Liver (tissue), 8 donors: ENCODE measurements at regions not wholly inside any gene's neighbourhood (a gene's known extent, or its start where the extent isn't known, plus 50 kb on each side); places are given as distances from the start of the nearest gene placed in this dataset.

Source experiments
- DNase-seq: peaks from one replicate; pipeline ENCODE4 v3.0.0-alpha.2; 2017; ENCODE audit warnings: low spot score
- H3K27ac ChIP-seq, 2 donors: one replicate each; pipeline ENCODE4 v1.7.0; 2013; ENCODE audit warnings: inconsistent platforms in 2 of 2, low read length in 2 of 2, control low read depth in 1 of 2, low read depth in 1 of 2, mild to moderate bottlenecking in 1 of 2
- H3K27me3 ChIP-seq, 4 donors: one replicate each; pipeline versions ENCODE4 v1.6.1 to v1.7.0; 2013; ENCODE audit warnings: low read length in 3 of 4, inconsistent platforms in 1 of 4, mild to moderate bottlenecking in 1 of 4, moderate library complexity in 1 of 4; ENCODE audit not compliant: control insufficient read depth in 4 of 4, insufficient read depth in 4 of 4
- H3K36me3 ChIP-seq, 4 donors: one replicate each; pipeline versions ENCODE4 v1.6.1 to v1.7.0; 2013; ENCODE audit warnings: low read length in 3 of 4, mild to moderate bottlenecking in 3 of 4, low read depth in 1 of 4, moderate library complexity in 1 of 4; ENCODE audit not compliant: control insufficient read depth in 4 of 4, insufficient read depth in 3 of 4
- H3K4me1 ChIP-seq, 4 donors: one replicate each; pipeline versions ENCODE4 v1.6.1 to v1.7.0; 2013; ENCODE audit warnings: low read length in 3 of 4, mild to moderate bottlenecking in 3 of 4, moderate library complexity in 1 of 4; ENCODE audit not compliant: control insufficient read depth in 4 of 4, insufficient read depth in 4 of 4
- H3K4me3 ChIP-seq, 3 donors: one replicate each; pipeline versions ENCODE4 v1.6.1 to v1.7.0; 2013; ENCODE audit warnings: low read length in 3 of 3, control low read depth in 1 of 3, low read depth in 1 of 3, mild to moderate bottlenecking in 1 of 3
- H3K9ac ChIP-seq, 2 donors: one replicate each; pipeline ENCODE4 v1.7.0; 2013; ENCODE audit warnings: low read length in 2 of 2, mild to moderate bottlenecking in 2 of 2, moderate library complexity in 2 of 2, control low read depth in 1 of 2, low read depth in 1 of 2
- H3K9me3 ChIP-seq, 4 donors: one replicate each; pipeline versions ENCODE4 v1.6.1 to v1.7.0; 2013; ENCODE audit warnings: low read length in 3 of 4; ENCODE audit not compliant: control insufficient read depth in 4 of 4
- ATF3 ChIP-seq: IDR thresholded peaks from 2 replicates; pipeline ENCODE4 v1.6.1; 2016; ENCODE audit warnings: antibody characterized with exemption
- CTCF ChIP-seq: fragments of 150-350 bp; IDR thresholded peaks from 2 replicates; pipeline ENCODE4 v1.5.1; 2017; ENCODE audit warnings: improper control_type of control experiment, low read depth, low read length; ENCODE audit not compliant: missing input control
- FOXA1 ChIP-seq: IDR thresholded peaks from 2 replicates; pipeline ENCODE4 v1.6.1; 2016; ENCODE audit warnings: antibody characterized with exemption
- FOXA2 ChIP-seq: IDR thresholded peaks from 2 replicates; pipeline ENCODE4 v1.6.1; 2016; ENCODE audit warnings: antibody characterized with exemption
- GABPA ChIP-seq, 2 donors: IDR thresholded peaks in 1 of 2; conservative IDR thresholded peaks in 1 of 2; 2 replicates each; pipeline ENCODE4 v1.6.1; 2016; ENCODE audit warnings: antibody characterized with exemption in 2 of 2, mild to moderate bottlenecking in 1 of 2, moderate library complexity in 1 of 2
- JUND ChIP-seq, 2 donors: IDR thresholded peaks; 2 replicates each; pipeline ENCODE4 v1.6.1; 2016; ENCODE audit warnings: antibody characterized with exemption in 2 of 2
- NR2F2 ChIP-seq: IDR thresholded peaks from 2 replicates; pipeline ENCODE4 v1.6.1; 2016; ENCODE audit warnings: antibody characterized with exemption
- SP1 ChIP-seq: IDR thresholded peaks from 2 replicates; pipeline ENCODE4 v1.6.1; 2018; ENCODE audit warnings: antibody characterized with exemption, mild to moderate bottlenecking
- TAF1 ChIP-seq: conservative IDR thresholded peaks from 2 replicates; pipeline ENCODE4 v1.6.1; 2016; ENCODE audit warnings: antibody characterized with exemption, mild to moderate bottlenecking
- YY1 ChIP-seq: IDR thresholded peaks from 2 replicates; pipeline ENCODE4 v1.6.1; 2016; ENCODE audit warnings: antibody characterized with exemption, mild to moderate bottlenecking
- WGBS: extraction: QIAGEN DNeasy Blood & Tissue Kit; methylation state at CpG from one replicate; pipeline ENCODE4 v1.1.7; 2013; 5-methylcytosine and 5-hydroxymethylcytosine counted together
- TF ChIP-seq, protein P1 (sequence below): IDR thresholded peaks from 2 replicates; pipeline ENCODE4 v1.6.1; 2016; ENCODE audit warnings: antibody characterized with exemption
- TF ChIP-seq, protein P2 (sequence below): IDR thresholded peaks from 2 replicates; pipeline ENCODE4 v1.6.1; 2016; ENCODE audit warnings: antibody characterized with exemption
- donor health status: healthy.
- donor health status: healthy.
- donor health status: healthy.
- donor health status: healthy.
- donor health status: healthy.

DNA sequence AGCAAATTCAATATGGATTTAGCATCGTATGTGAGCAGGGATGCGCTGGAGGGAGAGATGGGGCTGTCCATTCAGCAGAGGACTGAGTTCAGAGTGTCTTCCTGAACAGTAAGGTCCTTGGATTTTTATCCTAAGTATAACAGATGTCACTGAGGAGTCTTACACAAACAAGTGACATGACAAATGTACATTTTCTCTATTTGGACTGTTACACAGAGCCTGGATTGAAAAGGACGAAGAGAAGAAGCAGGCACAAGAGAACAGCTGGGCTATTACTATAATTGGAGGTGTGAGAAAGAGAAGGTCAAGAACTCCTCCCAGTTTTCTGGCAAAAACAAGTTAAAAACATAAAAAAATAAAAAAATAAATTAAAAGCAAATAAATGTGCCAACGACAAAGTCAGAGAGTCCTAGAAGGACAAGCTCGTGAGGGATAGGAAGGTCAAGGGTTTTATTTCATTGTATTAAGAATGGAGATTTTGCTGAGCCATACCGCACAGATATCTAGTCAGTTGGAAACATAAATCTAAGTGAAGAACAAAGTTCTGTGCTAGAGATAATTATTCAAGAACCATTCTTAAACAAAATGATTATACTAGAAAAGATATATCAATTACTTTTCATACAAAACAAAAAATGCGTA is 1186.3 kb downstream of the EFNB2 start (continued):
- TF ChIP-seq FOXA2 (no peak), SP1 (no peak), GABPA (IDR thresholded peaks at IDR 0.05 in 1 of 2, conservative IDR thresholded peaks at IDR 0.05 in 1 of 2) (no peak), JUND (IDR thresholded peaks at IDR 0.05) (no peak), NR2F2 (no peak)
- TF ChIP-seq, protein P1, sequence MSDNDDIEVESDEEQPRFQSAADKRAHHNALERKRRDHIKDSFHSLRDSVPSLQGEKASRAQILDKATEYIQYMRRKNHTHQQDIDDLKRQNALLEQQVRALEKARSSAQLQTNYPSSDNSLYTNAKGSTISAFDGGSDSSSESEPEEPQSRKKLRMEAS: no peak

GRCh38 chr13:105346141-105346775 is 1189.2 kb downstream of the EFNB2 start:
- H3K9ac ChIP-seq: no peak overlapping the region
- DNase-seq: no peak
- no peaks in the 10 kb centered on the region for H3K4me1 ChIP-seq
- no peak overlapping the region for H3K27ac ChIP-seq
- no peaks in the 10 kb centered on the region for H3K9me3 ChIP-seq
- 82% methylated on average over 5 of the region's 5 CpGs for WGBS
- H3K4me3 ChIP-seq: no peak overlapping the region
- no peak for TF ChIP-seq FOXA1
- TF ChIP-seq TAF1: no peak
- TF ChIP-seq FOXA2: no peak
- TF ChIP-seq SP1: no peak
- no peak for TF ChIP-seq ATF3
- TF ChIP-seq GABPA (IDR thresholded peaks at IDR 0.05 in 1 of 2, conservative IDR thresholded peaks at IDR 0.05 in 1 of 2): no peak
- TF ChIP-seq, protein P1: no peak
- TF ChIP-seq CTCF: no peak
- no peaks in the 10 kb centered on the region for H3K27me3 ChIP-seq
- H3K36me3 ChIP-seq: no peaks in the 10 kb centered on the region

DNA sequence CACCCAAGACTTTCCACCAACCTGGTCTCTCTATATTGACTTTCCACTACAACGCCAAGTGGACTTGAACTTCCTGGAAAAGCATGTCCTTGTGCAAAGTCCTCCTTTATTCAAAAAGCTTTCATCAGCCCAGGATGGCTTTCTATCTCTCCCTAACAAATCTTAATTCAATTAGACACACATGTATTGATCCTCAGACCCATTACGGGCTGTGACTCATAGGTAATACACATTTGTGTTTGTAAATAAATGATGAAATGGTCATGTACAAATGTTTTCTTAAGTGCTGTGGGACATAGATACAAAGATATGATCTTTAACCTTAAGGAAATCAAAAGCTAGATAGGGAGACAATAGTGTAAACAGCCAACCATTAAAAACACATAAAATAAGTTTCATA is 1189.7 kb downstream of the EFNB2 start:
- TF ChIP-seq YY1: no peak
- TF ChIP-seq, protein P2, sequence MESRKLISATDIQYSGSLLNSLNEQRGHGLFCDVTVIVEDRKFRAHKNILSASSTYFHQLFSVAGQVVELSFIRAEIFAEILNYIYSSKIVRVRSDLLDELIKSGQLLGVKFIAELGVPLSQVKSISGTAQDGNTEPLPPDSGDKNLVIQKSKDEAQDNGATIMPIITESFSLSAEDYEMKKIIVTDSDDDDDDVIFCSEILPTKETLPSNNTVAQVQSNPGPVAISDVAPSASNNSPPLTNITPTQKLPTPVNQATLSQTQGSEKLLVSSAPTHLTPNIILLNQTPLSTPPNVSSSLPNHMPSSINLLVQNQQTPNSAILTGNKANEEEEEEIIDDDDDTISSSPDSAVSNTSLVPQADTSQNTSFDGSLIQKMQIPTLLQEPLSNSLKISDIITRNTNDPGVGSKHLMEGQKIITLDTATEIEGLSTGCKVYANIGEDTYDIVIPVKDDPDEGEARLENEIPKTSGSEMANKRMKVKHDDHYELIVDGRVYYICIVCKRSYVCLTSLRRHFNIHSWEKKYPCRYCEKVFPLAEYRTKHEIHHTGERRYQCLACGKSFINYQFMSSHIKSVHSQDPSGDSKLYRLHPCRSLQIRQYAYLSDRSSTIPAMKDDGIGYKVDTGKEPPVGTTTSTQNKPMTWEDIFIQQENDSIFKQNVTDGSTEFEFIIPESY: no peak
- TF ChIP-seq FOXA2: no peak
- Histone ChIP-seq H3K27me3 (no peaks in the 10 kb centered on the region), H3K9me3 (no peaks in the 10 kb centered on the region), H3K36me3 (no peaks in the 10 kb centered on the region), H3K27ac (no peak overlapping the region), H3K4me3 (no peak overlapping the region), H3K9ac (no peak overlapping the region), H3K4me1 (no peaks in the 10 kb centered on the region)
- WGBS: 72% methylated on average over 2 of the region's 2 CpGs
- no peak for DNase-seq
